GM12874 (cell line): ENCODE measurements at regions not wholly inside any gene's neighbourhood (a gene's known extent, or its start where the extent isn't known, plus 50 kb on each side); places are given as distances from the start of the nearest gene placed in this dataset.

Experiments
- CTCF ChIP-seq: IDR thresholded peaks from 2 replicates; pipeline ENCODE4 v1.5.1; 2011; ENCODE audit warnings: low read depth, mild to moderate bottlenecking, control low read depth, low read length, moderate library complexity; ENCODE audit not compliant: insufficient read depth

GRCh38 chr17:71970312-71970711, 150.5 kb upstream of the SOX9 start:
- no peak for TF ChIP-seq CTCF

- no peak for TF ChIP-seq CTCF
Measured at GRCh38 chr17:71974051-71974450, 146.8 kb upstream of the SOX9 start.

GRCh38 chr17:71975331-71975801, 145.5 kb upstream of the SOX9 start:
- no peak for TF ChIP-seq CTCF

GRCh38 chr17:71976011-71976649, 144.7 kb upstream of the SOX9 start:
- no peak for TF ChIP-seq CTCF

GRCh38 chr17:71978435-71978834, 142.4 kb upstream of the SOX9 start:
- TF ChIP-seq CTCF, result no peak

GRCh38 chr17:71980171-71980570, 140.6 kb upstream of the SOX9 start:
- TF ChIP-seq CTCF, result no peak

GRCh38 chr17:71983828-71984227, 137.0 kb upstream of the SOX9 start:
- no peak for TF ChIP-seq CTCF
